Gastrocnemius medialis (tissue), 4 donors: ENCODE measurements at regions not wholly inside any gene's neighbourhood (a gene's known extent, or its start where the extent isn't known, plus 50 kb on each side); places are given as distances from the start of the nearest gene placed in this dataset.

ENCODE experiments used
- ATAC-seq, 2 donors: fragments of 150-250 bp; one replicate each; pipeline ENCODE4 v1.9.1; 2016
- DNase-seq, 2 donors: peaks; one replicate each; pipeline ENCODE4 v3.0.0-alpha.2; 2019
- H3K27ac ChIP-seq, 4 donors: fragments of 200-600 bp; sonication (generic); 1 replicate in 1 of 4; 2 replicates in 3 of 4; pipeline ENCODE4 v1.5.1; 2016 to 2018; ENCODE audit warnings: mild to moderate bottlenecking in 2 of 4, moderate library complexity in 1 of 4
- H3K27me3 ChIP-seq, 3 donors: fragments of 200-600 bp; sonication (generic) in 2 of 3; 1 replicate in 1 of 3; 2 replicates in 2 of 3; pipeline versions ENCODE4 v1.5.1 to v1.6.0; 2016 to 2019; ENCODE audit warnings: mild to moderate bottlenecking in 1 of 3, moderate library complexity in 1 of 3
- H3K36me3 ChIP-seq, 2 donors: fragments of 200-600 bp; sonication (generic) in 1 of 2; one replicate each; pipeline ENCODE4 v1.5.1; 2017 to 2018
- H3K4me1 ChIP-seq, 2 donors: fragments of 200-600 bp; sonication (generic) in 1 of 2; one replicate each; pipeline ENCODE4 v1.5.1; 2016 to 2017; ENCODE audit warnings: mild to moderate bottlenecking in 2 of 2
- H3K4me3 ChIP-seq, 4 donors: fragments of 200-600 bp; sonication (generic) in 3 of 4; 1 replicate in 1 of 4; 2 replicates in 3 of 4; pipeline ENCODE4 v1.5.1; 2016 to 2019; ENCODE audit warnings: mild to moderate bottlenecking in 2 of 4
- H3K9me3 ChIP-seq, 3 donors: fragments of 200-600 bp; sonication (generic) in 2 of 3; 1 replicate in 1 of 3; 2 replicates in 2 of 3; pipeline ENCODE4 v1.5.1; 2016 to 2019
- POLR2A ChIP-seq, 2 donors: fragments of 450-650 bp; IDR thresholded peaks; one replicate each; pipeline ENCODE4 v1.6.1; 2017; ENCODE audit warnings: antibody characterized with exemption in 2 of 2, mild to moderate bottlenecking in 2 of 2, moderate library complexity in 2 of 2
- in situ Hi-C, 4 donors: fragments of 200-750 bp; cut with MboI; loops; one replicate each; pipeline versions ENCODE4 v1.15.0 to v1.8.0; 2017; ENCODE audit warnings: low sequenced_read_pairs in 4 of 4
- intact Hi-C: fragments of 100-400 bp; cut with DNase I; formaldehyde crosslinking; loops from one replicate; pipeline ENCODE4 v1.15.1; 2023; ENCODE audit warnings: low total_unique reads
- TF ChIP-seq, protein P1 (sequence below), 5 experiments: fragments of 450-650 bp in 3 of 5; fragments of 200-600 bp in 2 of 5; sonication (generic) in 2 of 5; IDR thresholded peaks in 4 of 5; conservative IDR thresholded peaks in 1 of 5; 1 replicate in 4 of 5; 2 replicates in 1 of 5; pipeline ENCODE4 v1.5.1; 2016 to 2019; ENCODE audit warnings: antibody characterized with exemption in 5 of 5, mild to moderate bottlenecking in 3 of 5, moderate library complexity in 3 of 5

- TF ChIP-seq, protein P1, sequence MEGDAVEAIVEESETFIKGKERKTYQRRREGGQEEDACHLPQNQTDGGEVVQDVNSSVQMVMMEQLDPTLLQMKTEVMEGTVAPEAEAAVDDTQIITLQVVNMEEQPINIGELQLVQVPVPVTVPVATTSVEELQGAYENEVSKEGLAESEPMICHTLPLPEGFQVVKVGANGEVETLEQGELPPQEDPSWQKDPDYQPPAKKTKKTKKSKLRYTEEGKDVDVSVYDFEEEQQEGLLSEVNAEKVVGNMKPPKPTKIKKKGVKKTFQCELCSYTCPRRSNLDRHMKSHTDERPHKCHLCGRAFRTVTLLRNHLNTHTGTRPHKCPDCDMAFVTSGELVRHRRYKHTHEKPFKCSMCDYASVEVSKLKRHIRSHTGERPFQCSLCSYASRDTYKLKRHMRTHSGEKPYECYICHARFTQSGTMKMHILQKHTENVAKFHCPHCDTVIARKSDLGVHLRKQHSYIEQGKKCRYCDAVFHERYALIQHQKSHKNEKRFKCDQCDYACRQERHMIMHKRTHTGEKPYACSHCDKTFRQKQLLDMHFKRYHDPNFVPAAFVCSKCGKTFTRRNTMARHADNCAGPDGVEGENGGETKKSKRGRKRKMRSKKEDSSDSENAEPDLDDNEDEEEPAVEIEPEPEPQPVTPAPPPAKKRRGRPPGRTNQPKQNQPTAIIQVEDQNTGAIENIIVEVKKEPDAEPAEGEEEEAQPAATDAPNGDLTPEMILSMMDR (IDR thresholded peaks at IDR 0.05 in 4 of 5, conservative IDR thresholded peaks at IDR 0.05 in 1 of 5) = no peak
- TF ChIP-seq POLR2A (IDR thresholded peaks at IDR 0.05) = no peak
Observed at GRCh38 chr20:18971121-18971520, 157.5 kb downstream of the SCP2D1 start.

DNA sequence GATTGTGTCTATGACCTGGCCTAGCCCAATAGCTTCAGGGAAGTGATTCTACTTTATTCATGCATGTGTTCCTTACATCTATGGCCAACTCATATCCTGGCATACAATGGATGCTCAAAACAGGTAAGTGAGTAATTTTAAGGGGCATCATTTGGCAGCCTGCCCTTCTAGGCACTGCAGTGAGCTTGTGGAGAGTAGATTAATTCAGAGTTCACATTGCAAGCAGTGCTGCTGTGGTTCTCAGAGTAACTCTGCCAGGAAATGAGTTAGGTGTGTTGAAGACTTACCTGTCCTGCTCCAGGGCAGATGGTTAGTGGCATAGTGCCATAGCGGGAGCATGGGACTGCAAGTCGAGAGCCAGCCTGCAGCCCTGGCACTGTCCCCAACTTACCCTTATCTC lies 158.0 kb downstream of the SCP2D1 start:
- intact Hi-C loops = no loop called here
- TF ChIP-seq POLR2A (IDR thresholded peaks at IDR 0.05) = no peak
- TF ChIP-seq, protein P1 (IDR thresholded peaks at IDR 0.05 in 4 of 5, conservative IDR thresholded peaks at IDR 0.05 in 1 of 5) = no peak
- ATAC-seq (no peak), DNase-seq (no peak)
- H3K36me3 ChIP-seq = no peaks in the 10 kb centered on the region
- no peaks in the 10 kb centered on the region for H3K4me1 ChIP-seq
- no peak overlapping the region for H3K27ac ChIP-seq
- no peaks in the 10 kb centered on the region for H3K9me3 ChIP-seq
- H3K4me3 ChIP-seq = no peak overlapping the region
- in situ Hi-C loops = no loop called here
- H3K27me3 ChIP-seq = no peaks in the 10 kb centered on the region

More at GRCh38 chr20:18971121-18971520, 157.5 kb downstream of the SCP2D1 start:
- intact Hi-C loops = no loop called here
- ATAC-seq (no peak), DNase-seq (no peak)
- no peaks in the 10 kb centered on the region for H3K4me1 ChIP-seq
- no peaks in the 10 kb centered on the region for H3K9me3 ChIP-seq
- no peaks in the 10 kb centered on the region for H3K36me3 ChIP-seq
- in situ Hi-C loops = no loop called here
- H3K4me3 ChIP-seq = no peak overlapping the region
- no peaks in the 10 kb centered on the region for H3K27me3 ChIP-seq
- H3K27ac ChIP-seq = no peak overlapping the region

DNA sequence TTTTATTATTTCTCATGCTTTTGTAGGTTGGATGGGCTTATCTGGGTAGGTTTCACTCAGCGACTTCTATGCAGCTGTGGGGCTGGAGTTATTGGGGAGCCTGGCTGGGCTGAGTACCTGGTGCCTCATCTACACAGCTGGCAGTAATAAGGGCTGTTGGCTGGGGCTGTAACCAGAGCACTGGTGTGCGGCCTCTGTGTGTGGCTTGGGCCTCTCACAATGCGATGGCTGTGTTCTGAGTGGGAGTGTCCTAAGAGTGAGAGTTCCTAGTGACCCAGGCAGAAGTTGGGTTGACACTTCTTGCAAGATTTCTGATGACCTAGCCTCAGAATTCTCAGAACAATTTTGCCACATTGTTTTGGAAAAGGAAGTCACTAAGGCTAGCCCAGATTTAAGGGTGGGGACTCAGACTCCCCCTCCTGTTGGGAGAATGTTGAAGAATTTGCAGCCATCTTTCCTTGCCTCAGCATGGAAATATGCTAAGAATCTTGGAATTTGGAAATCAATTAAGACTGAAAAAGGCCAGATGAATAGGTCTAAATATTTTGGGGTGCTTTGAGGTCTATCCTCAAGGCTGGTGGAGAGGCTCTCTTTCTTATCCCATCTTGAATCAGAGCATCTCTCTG lies 158.8 kb downstream of the SCP2D1 start:
- Histone ChIP-seq H3K36me3 (no peaks in the 10 kb centered on the region), H3K27ac (no peak overlapping the region), H3K4me1 (no peaks in the 10 kb centered on the region), H3K4me3 (no peak overlapping the region), H3K9me3 (no peaks in the 10 kb centered on the region), H3K27me3 (no peaks in the 10 kb centered on the region)
- TF ChIP-seq, protein P1 (IDR thresholded peaks at IDR 0.05 in 4 of 5, conservative IDR thresholded peaks at IDR 0.05 in 1 of 5) = no peak
- TF ChIP-seq POLR2A (IDR thresholded peaks at IDR 0.05) = no peak
- in situ Hi-C loops (no loop called here), intact Hi-C loops (no loop called here)
- ATAC-seq = no peak
- DNase-seq = no peak

GRCh38 chr20:18973529-18974173 lies 160.1 kb downstream of the SCP2D1 start:
- peak in 1 of 2 donors; percentile 57 for DNase-seq
- no peaks in the 10 kb centered on the region for H3K36me3 ChIP-seq
- in situ Hi-C loops (no loop called here), intact Hi-C loops (no loop called here)
- no peaks in the 10 kb centered on the region for H3K4me1 ChIP-seq
- peak; percentile 33 to 61 for ATAC-seq
- H3K27me3 ChIP-seq = no peaks in the 10 kb centered on the region
- H3K9me3 ChIP-seq = no peaks in the 10 kb centered on the region
- H3K27ac ChIP-seq = peak overlapping the region in 1 of 4 donors; percentile 50
- TF ChIP-seq, protein P1 (IDR thresholded peaks at IDR 0.05 in 4 of 5, conservative IDR thresholded peaks at IDR 0.05 in 1 of 5) = no peak
- no peak for TF ChIP-seq POLR2A (IDR thresholded peaks at IDR 0.05)
- no peak overlapping the region for H3K4me3 ChIP-seq
